ENCODE measurements at regions not wholly inside any gene's neighbourhood (a gene's known extent, or its start where the extent isn't known, plus 50 kb on each side); places are given as distances from the start of the nearest gene placed in this dataset.

DNA sequence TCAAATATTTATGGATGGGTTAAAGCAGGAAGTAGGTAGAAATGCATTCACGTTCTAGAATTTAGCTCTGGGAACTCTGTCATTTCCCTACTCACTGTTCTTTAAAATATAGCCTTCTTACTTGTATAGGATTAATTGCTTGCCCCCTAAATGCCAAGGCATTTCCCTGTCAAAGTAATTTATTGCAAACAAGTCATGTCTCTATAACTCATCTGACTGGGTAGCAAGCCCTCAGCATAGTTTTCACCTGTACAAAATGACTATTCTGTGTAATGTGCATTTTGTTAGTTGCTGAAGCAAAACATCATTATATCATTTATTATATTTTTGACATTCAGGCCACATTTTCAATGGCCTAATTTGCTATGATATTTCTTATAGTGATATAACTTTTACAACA is 1308.2 kb upstream of the EPHA6 start:
- TF ChIP-seq, protein P1, sequence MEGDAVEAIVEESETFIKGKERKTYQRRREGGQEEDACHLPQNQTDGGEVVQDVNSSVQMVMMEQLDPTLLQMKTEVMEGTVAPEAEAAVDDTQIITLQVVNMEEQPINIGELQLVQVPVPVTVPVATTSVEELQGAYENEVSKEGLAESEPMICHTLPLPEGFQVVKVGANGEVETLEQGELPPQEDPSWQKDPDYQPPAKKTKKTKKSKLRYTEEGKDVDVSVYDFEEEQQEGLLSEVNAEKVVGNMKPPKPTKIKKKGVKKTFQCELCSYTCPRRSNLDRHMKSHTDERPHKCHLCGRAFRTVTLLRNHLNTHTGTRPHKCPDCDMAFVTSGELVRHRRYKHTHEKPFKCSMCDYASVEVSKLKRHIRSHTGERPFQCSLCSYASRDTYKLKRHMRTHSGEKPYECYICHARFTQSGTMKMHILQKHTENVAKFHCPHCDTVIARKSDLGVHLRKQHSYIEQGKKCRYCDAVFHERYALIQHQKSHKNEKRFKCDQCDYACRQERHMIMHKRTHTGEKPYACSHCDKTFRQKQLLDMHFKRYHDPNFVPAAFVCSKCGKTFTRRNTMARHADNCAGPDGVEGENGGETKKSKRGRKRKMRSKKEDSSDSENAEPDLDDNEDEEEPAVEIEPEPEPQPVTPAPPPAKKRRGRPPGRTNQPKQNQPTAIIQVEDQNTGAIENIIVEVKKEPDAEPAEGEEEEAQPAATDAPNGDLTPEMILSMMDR (IDR thresholded peaks at IDR 0.05), result no peak
- TF ChIP-seq POLR2AphosphoS5 (IDR thresholded peaks at IDR 0.05), result no peak
- no peak for TF ChIP-seq EP300 (IDR thresholded peaks at IDR 0.05)
- TF ChIP-seq POLR2A (IDR thresholded peaks at IDR 0.05), result no peak

DNA sequence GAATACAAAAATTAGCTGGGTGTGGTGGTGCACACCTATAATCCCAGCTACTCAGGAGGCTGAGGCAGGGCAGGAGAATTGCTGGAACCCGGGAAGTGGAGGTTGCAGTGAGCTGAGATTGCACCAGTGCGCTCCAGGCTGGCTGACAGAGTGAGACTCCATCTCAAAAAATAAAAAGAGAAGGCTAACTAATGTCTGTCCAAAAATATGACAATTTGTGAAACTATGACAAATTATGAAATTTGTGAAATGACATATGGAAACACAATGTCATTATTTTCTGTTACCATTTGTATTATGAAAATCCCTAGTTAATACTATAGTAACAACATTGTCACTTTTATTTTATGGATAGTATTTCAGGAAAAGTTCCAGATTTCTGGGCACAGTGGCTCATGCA is 1306.3 kb upstream of the EPHA6 start:
- TF ChIP-seq POLR2AphosphoS5 (IDR thresholded peaks at IDR 0.05), result no peak
- TF ChIP-seq, protein P1 (IDR thresholded peaks at IDR 0.05), result no peak
- TF ChIP-seq EP300 (IDR thresholded peaks at IDR 0.05), result no peak
- no peak for TF ChIP-seq POLR2A (IDR thresholded peaks at IDR 0.05)
- Histone ChIP-seq H3K27me3 (no peaks in the 10 kb centered on the region), H3K9me3 (peaks cover 0 to 4% (median 0%) of the 10 kb centered on the region in 4 donors), H3K27ac (no peak overlapping the region), H3K4me1 (no peaks in the 10 kb centered on the region), H3K4me3 (no peak overlapping the region), H3K36me3 (no peaks in the 10 kb centered on the region)
- intact Hi-C loops (cut with DNase I; ENCODE audit: low total_unique reads), result no loop called here
- 89 to 98% (median 92%) methylated on average over 2 of the region's 2 CpGs for WGBS, 5 donors
- no peak for DNase-seq

More for the DNA sequence above, 1308.2 kb upstream of the EPHA6 start:
- intact Hi-C loops (cut with DNase I; ENCODE audit: low total_unique reads), result no loop called here
- no peak for DNase-seq
- peaks cover 0 to 4% (median 0%) of the 10 kb centered on the region in 4 donors for H3K9me3 ChIP-seq
- no peaks in the 10 kb centered on the region for H3K4me1 ChIP-seq
- WGBS, 5 donors, result 35 to 66% (median 50%) methylated on average over 1 of the region's 1 CpG
- no peak overlapping the region for H3K4me3 ChIP-seq
- no peak overlapping the region for H3K27ac ChIP-seq
- no peaks in the 10 kb centered on the region for H3K36me3 ChIP-seq
- no peaks in the 10 kb centered on the region for H3K27me3 ChIP-seq

DNA sequence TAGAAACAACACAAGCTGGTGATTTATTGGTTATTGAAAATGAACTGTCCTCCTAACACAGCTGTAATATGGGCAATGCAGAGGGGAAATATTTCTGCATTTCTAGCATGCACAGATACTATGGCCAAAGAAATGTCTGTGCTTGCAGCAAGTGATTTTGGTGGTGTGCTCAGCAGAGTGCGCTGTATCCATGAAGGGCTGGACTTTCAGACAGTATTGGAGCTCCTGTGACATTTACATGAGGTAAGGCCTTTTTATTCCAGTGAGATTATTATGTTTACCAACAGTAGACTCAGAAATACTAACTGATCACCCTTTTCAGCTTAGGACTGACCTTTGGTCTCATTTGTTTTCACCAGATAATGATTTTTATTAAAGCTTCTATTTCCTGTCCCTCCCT is 1302.6 kb upstream of the EPHA6 start:
- Histone ChIP-seq H3K4me1 (no peaks in the 10 kb centered on the region), H3K9me3 (peaks cover 0 to 4% (median 0%) of the 10 kb centered on the region in 4 donors), H3K4me3 (no peak overlapping the region), H3K27ac (no peak overlapping the region), H3K27me3 (no peaks in the 10 kb centered on the region), H3K36me3 (no peaks in the 10 kb centered on the region)
- no peak for TF ChIP-seq EP300 (IDR thresholded peaks at IDR 0.05)
- no peak for TF ChIP-seq POLR2AphosphoS5 (IDR thresholded peaks at IDR 0.05)
- TF ChIP-seq, protein P1 (IDR thresholded peaks at IDR 0.05), result no peak
- TF ChIP-seq POLR2A (IDR thresholded peaks at IDR 0.05), result no peak
- intact Hi-C loops (cut with DNase I; ENCODE audit: low total_unique reads), result no loop called here
- DNase-seq, result peak in 1 of 2 donors; percentile 2
- 42 to 100% (median 81%) methylated on average over 1 of the region's 1 CpG for WGBS, 5 donors

DNA sequence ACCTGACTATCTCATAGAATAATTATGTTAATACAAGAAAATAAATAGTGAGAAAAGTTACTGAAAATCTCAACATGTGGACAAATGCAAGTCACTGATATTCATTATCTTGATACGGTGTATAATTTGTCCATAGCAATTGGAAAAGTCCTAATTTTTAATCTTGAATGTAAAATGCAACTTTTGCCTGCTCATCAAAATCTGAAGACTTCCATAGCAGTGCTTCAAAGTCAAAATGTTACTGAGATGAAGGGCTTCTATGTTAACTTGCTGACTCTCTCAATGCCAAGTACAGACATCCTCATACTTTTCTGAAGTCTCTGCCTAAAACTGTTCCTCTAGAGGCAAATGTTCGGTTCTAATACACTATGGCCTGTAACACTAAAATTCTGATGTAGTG is 1300.1 kb upstream of the EPHA6 start:
- DNase-seq, result no peak
- TF ChIP-seq, protein P1 (IDR thresholded peaks at IDR 0.05), result no peak
- no peak for TF ChIP-seq EP300 (IDR thresholded peaks at IDR 0.05)
- H3K4me1 ChIP-seq, result no peaks in the 10 kb centered on the region
- 80 to 86% (median 85%) methylated on average over 2 of the region's 2 CpGs for WGBS, 5 donors
- no peak overlapping the region for H3K27ac ChIP-seq
- peaks cover 0 to 4% (median 0%) of the 10 kb centered on the region in 4 donors for H3K9me3 ChIP-seq
- intact Hi-C loops (cut with DNase I; ENCODE audit: low total_unique reads), result no loop called here
- no peaks in the 10 kb centered on the region for H3K27me3 ChIP-seq
- no peaks in the 10 kb centered on the region for H3K36me3 ChIP-seq
- no peak overlapping the region for H3K4me3 ChIP-seq

All from stomach (tissue), 8 donors.